ENCODE measurements at regions not wholly inside any gene's neighbourhood (a gene's known extent, or its start where the extent isn't known, plus 50 kb on each side); places are given as distances from the start of the nearest gene placed in this dataset.

GRCh38 chr12:18992336-18992735 lies 137.2 kb upstream of the PLEKHA5 start:
- POLR2A ChIA-PET = no interaction called here
- CTCF ChIA-PET = no interaction called here
- DNase-seq (ENCODE audit: extremely low spot score) = no peak
- TF ChIP-seq L3MBTL2 (conservative IDR thresholded peaks at IDR 0.05) = no peak
- TF ChIP-seq FOXK2 (IDR thresholded peaks at IDR 0.05) = no peak
- no peak for TF ChIP-seq HDGF (IDR thresholded peaks at IDR 0.05; ENCODE audit: borderline replicate concordance)
- TF ChIP-seq LEF1 (IDR thresholded peaks at IDR 0.05; ENCODE audit: borderline replicate concordance) = no peak
- TF ChIP-seq SP1 (IDR thresholded peaks at IDR 0.05) = no peak
- TF ChIP-seq FOXM1 (IDR thresholded peaks at IDR 0.05; ENCODE audit: borderline replicate concordance) = no peak
- no peak for TF ChIP-seq FOXA1 (IDR thresholded peaks at IDR 0.05)
- TF ChIP-seq ELF4 (IDR thresholded peaks at IDR 0.05) = no peak
- TF ChIP-seq CTBP1 (IDR thresholded peaks at IDR 0.05; ENCODE audit: borderline replicate concordance) = no peak
- TF ChIP-seq TARDBP (IDR thresholded peaks at IDR 0.05) = no peak
- TF ChIP-seq PKNOX1 (IDR thresholded peaks at IDR 0.05) = no peak
- no peak for TF ChIP-seq ZNF384 (IDR thresholded peaks at IDR 0.05)
- no peak for TF ChIP-seq ARNT (IDR thresholded peaks at IDR 0.05)

DNA sequence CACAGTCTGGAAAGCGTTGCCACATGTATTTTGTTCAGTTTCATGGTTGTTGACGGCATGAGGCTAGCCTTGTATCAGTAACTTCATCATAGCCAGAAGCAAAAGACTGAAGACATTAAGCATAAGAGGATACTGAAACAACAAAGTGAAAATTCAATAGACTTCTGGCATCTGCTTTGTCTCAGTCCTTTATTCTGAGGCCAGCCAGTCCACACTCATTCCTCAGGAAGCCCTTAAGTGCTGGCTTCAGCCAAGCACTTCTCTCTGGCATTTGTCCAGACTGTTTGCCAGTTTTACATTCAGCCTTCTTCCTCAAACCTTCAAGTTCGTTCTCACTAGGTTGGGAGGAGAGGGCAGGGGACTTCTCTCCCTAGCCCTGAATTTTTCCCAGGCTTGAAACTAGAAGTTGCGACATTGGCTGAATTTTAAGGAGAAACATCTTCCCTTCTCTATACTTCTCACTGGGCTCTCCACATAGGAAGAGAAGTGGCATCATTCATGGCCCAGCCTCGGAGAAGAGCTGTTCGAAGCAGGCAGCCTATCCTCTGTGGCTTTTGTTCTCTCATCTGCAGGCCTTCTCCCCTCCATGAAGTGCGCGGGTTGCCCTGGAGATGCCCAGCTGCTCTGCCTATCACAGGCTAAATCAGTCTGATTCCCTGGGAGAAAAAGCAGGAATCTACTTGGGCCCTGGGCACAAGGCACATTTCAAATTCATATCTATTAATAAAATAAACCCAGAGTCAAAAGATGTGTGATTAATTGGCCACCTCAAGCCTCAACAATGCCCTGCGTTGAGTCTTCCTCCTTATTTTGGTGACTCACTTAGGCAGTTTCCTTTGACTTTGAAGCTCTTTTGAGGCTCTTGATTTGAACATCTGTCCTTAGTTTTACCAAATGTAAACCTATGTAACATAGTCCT lies 130.9 kb upstream of the PLEKHA5 start:
- TF ChIP-seq ARNT (IDR thresholded peaks at IDR 0.05) = no peak
- TF ChIP-seq TARDBP (IDR thresholded peaks at IDR 0.05) = no peak
- no peak for TF ChIP-seq L3MBTL2 (conservative IDR thresholded peaks at IDR 0.05)
- no peak for TF ChIP-seq PKNOX1 (IDR thresholded peaks at IDR 0.05)
- no peak for TF ChIP-seq SP1 (IDR thresholded peaks at IDR 0.05)
- TF ChIP-seq FOXK2 (IDR thresholded peaks at IDR 0.05) = no peak
- TF ChIP-seq BHLHE40 (IDR thresholded peaks at IDR 0.05; ENCODE audit: borderline replicate concordance) = no peak
- TF ChIP-seq FOXM1 (IDR thresholded peaks at IDR 0.05; ENCODE audit: borderline replicate concordance) = no peak
- TF ChIP-seq CTBP1 (IDR thresholded peaks at IDR 0.05; ENCODE audit: borderline replicate concordance) = no peak
- TF ChIP-seq SUZ12 (IDR thresholded peaks at IDR 0.05) = no peak
- no peak for TF ChIP-seq FOXA1 (IDR thresholded peaks at IDR 0.05)
- TF ChIP-seq ZNF384 (IDR thresholded peaks at IDR 0.05) = no peak
- TF ChIP-seq NFRKB (IDR thresholded peaks at IDR 0.05) = no peak
- CTCF ChIA-PET = no interaction called here
- DNase-seq (ENCODE audit: extremely low spot score) = no peak
- POLR2A ChIA-PET = no interaction called here

DNA sequence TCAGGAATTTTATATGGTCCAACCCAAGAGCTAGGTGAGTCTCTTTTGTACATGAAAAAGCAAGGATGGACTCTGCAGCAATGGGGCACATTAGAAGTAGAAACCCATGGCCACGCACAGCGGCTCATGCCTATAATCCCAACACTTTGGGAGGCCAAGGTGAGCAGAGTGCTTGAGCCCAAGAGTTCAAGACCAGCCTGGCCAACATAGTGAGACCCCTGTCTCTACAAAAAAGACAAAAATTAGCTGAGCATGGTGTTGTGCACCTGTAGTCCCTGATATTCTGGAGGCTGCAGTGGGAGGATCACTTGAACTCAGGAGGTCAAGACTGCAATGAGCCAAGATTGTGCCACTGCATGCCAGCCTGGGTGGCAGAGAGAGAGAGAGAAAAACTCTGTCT lies 128.7 kb upstream of the PLEKHA5 start:
- no peak for TF ChIP-seq TARDBP (IDR thresholded peaks at IDR 0.05)
- TF ChIP-seq HDGF (IDR thresholded peaks at IDR 0.05; ENCODE audit: borderline replicate concordance) = no peak
- no peak for TF ChIP-seq PKNOX1 (IDR thresholded peaks at IDR 0.05)
- no peak for TF ChIP-seq CTBP1 (IDR thresholded peaks at IDR 0.05; ENCODE audit: borderline replicate concordance)
- TF ChIP-seq L3MBTL2 (conservative IDR thresholded peaks at IDR 0.05) = no peak
- TF ChIP-seq BHLHE40 (IDR thresholded peaks at IDR 0.05; ENCODE audit: borderline replicate concordance) = no peak
- no peak for TF ChIP-seq FOXK2 (IDR thresholded peaks at IDR 0.05)
- no peak for TF ChIP-seq ARNT (IDR thresholded peaks at IDR 0.05)
- TF ChIP-seq SP1 (IDR thresholded peaks at IDR 0.05) = no peak
- no peak for TF ChIP-seq SUZ12 (IDR thresholded peaks at IDR 0.05)
- TF ChIP-seq FOXM1 (IDR thresholded peaks at IDR 0.05; ENCODE audit: borderline replicate concordance) = no peak
- TF ChIP-seq LEF1 (IDR thresholded peaks at IDR 0.05; ENCODE audit: borderline replicate concordance) = no peak
- TF ChIP-seq ELF4 (IDR thresholded peaks at IDR 0.05) = no peak
- no peak for TF ChIP-seq NFRKB (IDR thresholded peaks at IDR 0.05)
- no peak for TF ChIP-seq FOXA1 (IDR thresholded peaks at IDR 0.05)
- TF ChIP-seq ZNF384 (IDR thresholded peaks at IDR 0.05) = no peak
- ChIA-PET POLR2A (no interaction called here), CTCF (no interaction called here)
- DNase-seq (ENCODE audit: extremely low spot score) = no peak

DNA sequence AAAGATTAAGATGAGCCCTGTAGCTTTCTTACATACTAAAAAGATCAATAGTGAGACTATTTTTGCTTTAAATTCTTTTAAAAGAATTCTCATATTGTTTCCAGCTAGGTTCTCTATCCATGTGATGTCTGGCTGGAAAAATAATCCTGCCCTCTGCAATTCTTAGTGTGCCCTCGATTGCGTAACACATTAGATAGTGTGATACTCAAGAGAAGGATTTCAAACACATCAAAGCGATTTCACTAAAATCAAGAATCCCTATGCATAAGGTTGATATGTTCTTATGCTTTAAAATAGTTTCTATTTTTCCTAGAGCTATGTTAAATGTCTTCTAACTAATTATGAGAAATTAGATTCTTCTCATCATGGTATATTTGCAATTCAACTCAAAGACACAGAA lies 127.3 kb upstream of the PLEKHA5 start:
- no peak for TF ChIP-seq ZNF384 (IDR thresholded peaks at IDR 0.05)
- no peak for DNase-seq (ENCODE audit: extremely low spot score)
- CTCF ChIA-PET = no interaction called here
- POLR2A ChIA-PET = no interaction called here

DNA sequence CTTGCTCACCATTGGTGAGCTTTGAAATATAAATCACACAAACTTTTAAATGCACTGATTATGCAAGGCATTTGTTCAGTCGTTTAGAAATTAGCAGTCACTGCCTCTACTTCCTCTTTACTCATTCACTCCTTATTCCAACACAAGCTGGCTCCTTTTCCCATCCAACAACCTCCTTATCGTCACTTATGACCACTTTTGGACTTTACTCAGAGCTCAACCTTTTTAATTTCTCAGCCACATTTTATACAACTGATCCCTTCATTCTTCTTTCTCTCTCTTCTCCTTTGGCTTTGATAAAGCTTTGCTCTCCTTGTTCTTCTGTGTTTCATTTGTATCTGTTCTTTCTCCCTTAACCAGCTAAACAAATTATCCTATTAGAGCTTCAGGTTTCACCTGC lies 126.4 kb upstream of the PLEKHA5 start:
- ChIA-PET POLR2A (no interaction called here), CTCF (interaction anchor here (1.3 kb wide), 1 partner anchor 13 kb away, joined by 4 read pairs; no protein-coding TSS in a partner anchor)
- TF ChIP-seq FOXM1 (IDR thresholded peaks at IDR 0.05; ENCODE audit: borderline replicate concordance) (no peak), FOXK2 (IDR thresholded peaks at IDR 0.05) (no peak), LEF1 (IDR thresholded peaks at IDR 0.05; ENCODE audit: borderline replicate concordance) (no peak), ZNF384 (IDR thresholded peaks at IDR 0.05) (no peak), FOXA1 (IDR thresholded peaks at IDR 0.05) (no peak), TARDBP (IDR thresholded peaks at IDR 0.05) (no peak), BHLHE40 (IDR thresholded peaks at IDR 0.05; ENCODE audit: borderline replicate concordance) (no peak), PKNOX1 (IDR thresholded peaks at IDR 0.05) (no peak), ARNT (IDR thresholded peaks at IDR 0.05) (no peak), L3MBTL2 (conservative IDR thresholded peaks at IDR 0.05) (no peak), ELF4 (IDR thresholded peaks at IDR 0.05) (no peak), HDGF (IDR thresholded peaks at IDR 0.05; ENCODE audit: borderline replicate concordance) (no peak), SUZ12 (IDR thresholded peaks at IDR 0.05) (no peak), CTBP1 (IDR thresholded peaks at IDR 0.05; ENCODE audit: borderline replicate concordance) (no peak), SP1 (IDR thresholded peaks at IDR 0.05) (no peak), NFRKB (IDR thresholded peaks at IDR 0.05) (no peak)
- no peak for DNase-seq (ENCODE audit: extremely low spot score)

Data from HEK293T (cell line).